GM21526 (cell line): ENCODE measurements at regions not wholly inside any gene's neighbourhood (a gene's known extent, or its start where the extent isn't known, plus 50 kb on each side); places are given as distances from the start of the nearest gene placed in this dataset.
"Not testable (repeated sequence)": the region's sequence is repeated elsewhere in the genome, so short reads cannot be mapped to it uniquely, and the experiment has no call there.

ENCODE experiments used
- ATAC-seq: cut with Tn5 transposase; IDR thresholded peaks from one replicate; pipeline ENCODE4 v1.9.1; 2021; ENCODE audit warnings: moderate library complexity; ENCODE audit not compliant: unreplicated experiment, low FRiP score

- ATAC-seq = no peak
These were observed 96.9 kb upstream of the CASK start for GRCh38 chrX:42020225-42020624.

- no peak for ATAC-seq
These were observed 94.6 kb upstream of the CASK start for GRCh38 chrX:42017971-42018370.

- ATAC-seq = no peak
These were observed 77.5 kb upstream of the CASK start for GRCh38 chrX:42000836-42001235.

GRCh38 chrX:41984628-41985027 is 61.3 kb upstream of the CASK start:
- no peak for ATAC-seq

GRCh38 chrX:41982953-41983352 is 59.6 kb upstream of the CASK start:
- ATAC-seq = no peak

GRCh38 chrX:41981481-41982013 is 58.2 kb upstream of the CASK start:
- no peak for ATAC-seq

- not testable (repeated sequence) for ATAC-seq
These were observed 51.3 kb upstream of the CASK start for GRCh38 chrX:41974677-41975076.

- ATAC-seq = no peak
These were observed 49.9 kb upstream of the CASK start for GRCh38 chrX:41973208-41973607.
